ENCODE measurements at regions not wholly inside any gene's neighbourhood (a gene's known extent, or its start where the extent isn't known, plus 50 kb on each side); places are given as distances from the start of the nearest gene placed in this dataset.

DNA sequence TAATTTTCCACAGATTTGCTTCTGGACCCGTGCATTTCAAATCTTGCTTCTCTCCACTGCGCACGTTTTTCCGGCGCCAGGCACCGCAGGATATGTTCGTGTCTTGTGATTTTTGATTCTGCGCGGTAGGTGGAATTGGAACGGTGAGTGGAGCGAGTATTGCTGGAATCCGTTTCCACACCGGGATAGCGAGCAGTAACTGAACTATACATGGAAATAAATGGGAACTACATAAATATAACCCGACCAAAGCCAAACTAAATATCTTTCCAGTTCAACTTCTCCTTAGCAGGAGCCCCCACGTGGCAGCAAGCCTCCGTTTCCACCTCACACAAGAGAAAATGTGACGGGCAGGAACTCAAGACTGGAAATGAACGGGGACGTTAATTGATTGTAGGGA, 154.0 kb downstream of the SEC14L1 start (continued):
- TF ChIP-seq CREB1 (IDR thresholded peaks at IDR 0.05) (no peak), SUZ12 (IDR thresholded peaks at IDR 0.05; ENCODE audit: low read length) (no peak)
